ENCODE measurements at regions not wholly inside any gene's neighbourhood (a gene's known extent, or its start where the extent isn't known, plus 50 kb on each side); places are given as distances from the start of the nearest gene placed in this dataset.
"Not testable (repeated sequence)": the region's sequence is repeated elsewhere in the genome, so short reads cannot be mapped to it uniquely, and the experiment has no call there.

DNA sequence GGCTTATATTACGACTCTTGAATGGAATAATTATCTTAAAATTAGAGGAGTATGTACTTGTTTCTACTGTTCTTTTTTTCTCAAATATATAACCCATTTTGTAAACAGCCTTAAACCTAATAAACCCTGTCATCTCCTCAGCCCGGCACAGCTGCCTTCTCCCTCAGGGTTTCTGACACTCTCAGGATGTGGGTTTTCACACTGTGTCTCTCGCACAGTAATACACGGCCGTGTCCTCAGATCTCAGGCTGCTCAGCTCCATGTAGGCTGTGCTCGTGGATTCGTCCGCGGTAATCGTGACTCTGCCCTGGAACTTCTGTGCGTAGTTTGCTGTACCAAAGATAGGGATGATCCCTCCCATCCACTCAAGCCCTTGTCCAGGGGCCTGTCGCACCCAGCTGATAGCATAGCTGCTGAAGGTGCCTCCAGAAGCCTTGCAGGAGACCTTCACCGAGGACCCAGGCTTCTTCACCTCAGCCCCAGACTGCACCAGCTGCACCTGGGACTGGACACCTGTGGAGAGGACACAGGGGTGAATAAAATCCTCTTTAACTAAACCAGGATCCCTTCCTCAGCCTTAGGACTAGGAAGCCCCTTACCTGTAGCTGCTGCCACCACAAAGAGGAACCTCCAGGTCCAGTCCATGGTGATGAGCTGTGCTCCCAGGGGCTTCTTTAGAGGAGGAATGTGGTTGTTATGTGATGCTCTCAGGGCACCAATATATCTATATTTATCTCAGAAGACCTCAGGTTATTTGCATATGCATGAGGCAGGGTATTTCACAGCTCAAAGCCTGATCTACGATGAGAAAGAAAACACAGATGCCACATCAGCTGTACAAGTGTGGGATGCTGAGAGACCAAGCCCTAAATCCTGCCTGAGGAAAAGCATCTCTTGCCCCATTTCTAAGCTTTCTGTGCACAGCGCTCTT, 1235.8 kb downstream of the TMEM121 start:
- not testable (repeated sequence) for DNase-seq (ENCODE audit: low spot score)

DNA sequence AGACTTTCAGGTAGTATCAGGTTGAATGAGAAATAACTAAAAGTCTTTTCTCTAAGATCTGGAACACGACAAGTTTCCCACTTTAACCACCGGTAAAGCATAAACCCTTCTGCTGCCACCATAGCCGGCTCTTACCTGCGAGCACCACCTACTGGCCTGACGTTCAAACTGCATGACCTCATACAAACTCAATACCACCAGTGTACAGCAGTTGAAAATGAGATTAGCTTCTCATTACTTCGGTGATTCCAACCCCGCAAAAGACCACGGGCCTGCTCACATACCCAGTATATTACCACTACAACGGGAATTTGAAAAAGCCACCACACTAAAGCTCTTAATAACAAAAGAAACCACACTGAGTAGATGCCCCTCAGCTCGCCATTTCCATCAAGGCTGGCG, 1238.6 kb downstream of the TMEM121 start:
- DNase-seq (ENCODE audit: low spot score), result not testable (repeated sequence)

DNA sequence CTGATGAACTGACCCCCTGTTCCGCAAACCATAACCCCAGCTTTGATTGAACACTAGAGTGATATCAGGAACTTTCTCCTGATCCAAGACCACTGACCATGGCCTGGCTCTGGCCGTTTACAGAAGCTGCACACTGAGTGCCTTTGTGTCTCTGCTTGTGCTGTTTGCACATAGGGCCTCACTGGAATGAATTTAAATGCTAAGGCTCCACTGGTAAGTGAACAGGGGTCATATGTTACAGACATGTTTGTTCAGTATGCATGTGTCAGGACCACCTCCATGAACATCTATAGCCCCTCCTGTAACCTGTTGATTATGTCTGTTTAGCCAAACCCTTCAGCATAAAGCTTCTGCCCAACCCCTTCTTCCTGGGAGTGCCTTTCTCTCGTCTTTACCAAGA, 1239.8 kb downstream of the TMEM121 start:
- no peak for DNase-seq (ENCODE audit: low spot score)

DNA sequence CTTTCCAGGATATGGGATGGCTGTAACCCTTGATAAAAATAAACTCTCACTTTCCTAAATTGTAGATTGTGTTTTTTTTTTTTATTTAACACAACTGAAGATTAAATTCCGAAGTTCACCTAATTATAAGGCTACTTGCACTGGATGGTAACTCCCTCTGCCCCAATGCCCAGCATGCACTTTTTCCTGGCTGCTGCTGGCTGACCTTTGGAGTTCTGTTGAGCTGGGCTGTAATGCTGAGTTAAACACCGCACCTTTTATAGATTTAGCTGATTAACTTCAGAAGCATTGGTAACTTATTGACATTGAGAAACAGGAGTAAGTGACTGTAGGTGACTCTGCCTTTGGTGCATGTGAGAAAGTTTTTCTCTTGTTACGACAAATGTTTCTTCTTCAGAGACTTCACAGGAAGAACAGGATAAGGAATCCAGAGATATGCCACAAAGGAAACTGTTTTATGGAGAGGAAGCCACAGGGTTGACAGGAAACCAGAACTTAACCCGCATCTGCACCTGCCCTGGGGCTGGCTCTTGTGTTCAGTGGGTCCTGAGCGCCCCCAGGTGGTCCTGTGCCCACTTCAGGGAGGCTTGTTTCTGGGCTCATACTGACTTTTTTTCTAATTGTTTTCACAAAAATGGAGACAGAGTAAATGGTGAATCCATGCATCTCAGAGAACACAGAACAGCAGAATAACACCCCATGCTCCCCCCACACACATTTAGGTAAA, 1240.3 kb downstream of the TMEM121 start:
- DNase-seq (ENCODE audit: low spot score), result not testable (repeated sequence)

DNA sequence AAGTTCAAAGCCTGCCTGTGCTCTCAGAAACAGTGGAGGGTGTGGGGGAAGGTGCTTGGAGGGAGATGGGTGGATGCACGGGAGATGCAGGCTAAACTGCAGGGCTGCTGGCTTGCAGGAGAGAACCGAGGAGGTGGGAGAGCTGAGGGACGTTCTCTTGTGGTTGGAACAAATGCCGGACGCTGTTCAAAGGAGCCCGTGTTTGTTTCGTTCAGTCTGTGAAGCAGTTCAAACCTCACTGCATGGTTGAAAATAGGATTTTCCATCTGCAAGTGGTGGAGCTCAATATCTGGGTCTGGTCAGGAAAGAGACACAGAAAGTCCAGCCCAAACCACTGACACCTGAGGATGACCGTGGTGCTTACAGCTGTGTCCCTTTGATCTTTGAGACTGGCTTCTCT, 1241.8 kb downstream of the TMEM121 start:
- not testable (repeated sequence) for DNase-seq (ENCODE audit: low spot score)

DNA sequence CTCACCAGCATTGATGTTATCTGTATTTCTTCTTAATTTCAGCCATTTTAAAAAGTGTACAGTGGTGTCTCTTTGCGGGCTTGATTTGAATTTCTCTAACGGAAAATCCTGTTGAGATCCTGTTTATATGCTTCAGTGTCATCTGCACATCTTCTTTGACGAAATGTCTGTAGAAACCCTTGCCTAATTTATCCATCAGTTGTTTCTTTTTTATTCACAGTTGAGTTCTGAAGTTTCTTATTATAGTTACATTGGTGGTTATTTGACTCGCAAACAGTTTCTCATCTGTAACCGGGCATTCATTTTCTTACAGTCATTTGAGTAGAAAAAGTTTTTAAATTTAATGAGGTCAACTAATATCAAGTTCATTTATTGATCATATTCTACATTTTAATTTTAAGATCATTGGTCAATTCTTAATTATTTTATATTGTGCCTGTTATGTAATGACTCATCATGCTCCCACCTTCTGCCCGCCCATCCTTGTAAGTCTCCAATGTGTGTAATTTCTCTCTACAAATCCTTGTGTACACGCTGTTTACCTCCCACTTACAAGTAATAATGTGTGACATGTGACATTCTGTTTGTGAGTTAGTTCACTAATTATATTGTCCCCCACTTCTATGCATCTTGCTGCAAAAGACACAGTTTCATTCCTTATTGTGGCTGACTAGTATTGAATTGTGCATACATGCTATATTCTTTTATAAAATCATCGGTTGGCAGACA, 1242.8 kb downstream of the TMEM121 start:
- not testable (repeated sequence) for DNase-seq (ENCODE audit: low spot score)

DNA sequence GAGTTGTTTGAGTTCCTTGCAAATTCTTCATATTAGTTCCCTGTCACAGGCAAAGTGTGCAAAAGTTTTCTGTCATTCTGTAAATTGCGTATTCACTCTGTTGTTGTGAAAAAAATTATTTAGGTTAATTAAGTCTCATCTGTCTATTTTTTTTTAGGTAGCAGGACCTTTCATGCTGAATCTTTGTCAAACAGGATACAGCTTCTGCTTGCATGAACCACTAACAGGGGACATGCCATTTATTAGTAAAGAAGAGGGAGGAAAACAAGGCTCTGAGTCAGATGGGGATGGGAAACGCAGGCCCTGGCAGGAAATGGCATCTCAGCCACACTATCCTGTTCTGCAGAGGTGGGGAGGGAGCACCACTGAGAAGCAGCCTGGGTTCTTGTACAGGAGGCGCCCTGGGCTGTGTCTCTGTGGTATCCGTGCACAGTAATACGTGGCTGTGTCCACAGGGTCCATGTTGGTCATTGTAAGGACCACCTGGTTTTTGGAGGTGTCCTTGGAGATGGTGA, 1243.8 kb downstream of the TMEM121 start:
- not testable (repeated sequence) for DNase-seq (ENCODE audit: low spot score)

DNA sequence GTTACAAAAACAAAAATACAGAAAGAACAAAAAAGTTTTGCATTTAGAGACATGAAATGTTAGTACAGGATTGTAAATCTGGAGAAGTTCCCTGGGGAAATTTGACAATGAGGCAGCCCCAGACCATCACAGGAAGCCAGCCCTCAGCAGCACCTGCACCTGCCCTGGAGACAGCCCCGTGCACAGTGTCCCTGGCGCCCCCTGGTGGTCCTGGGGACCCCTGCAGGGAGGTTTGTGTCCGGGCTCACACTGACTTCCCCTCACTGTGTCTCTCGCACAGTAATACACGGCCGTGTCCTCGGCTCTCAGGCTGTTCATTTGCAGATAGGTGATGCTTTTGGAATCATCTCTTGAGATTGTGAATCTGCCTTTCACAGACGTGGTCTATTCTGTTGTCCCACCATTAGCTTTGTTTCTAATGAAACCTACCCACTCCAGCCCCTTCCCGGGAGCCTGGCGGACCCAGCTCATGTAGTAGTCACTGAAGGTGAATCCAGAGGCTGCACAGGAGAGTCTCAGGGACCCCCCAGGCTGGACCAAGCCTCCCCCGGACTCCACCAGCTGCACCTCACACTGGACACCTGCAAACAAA, 1248.6 kb downstream of the TMEM121 start:
- not testable (repeated sequence) for DNase-seq (ENCODE audit: low spot score)

DNA sequence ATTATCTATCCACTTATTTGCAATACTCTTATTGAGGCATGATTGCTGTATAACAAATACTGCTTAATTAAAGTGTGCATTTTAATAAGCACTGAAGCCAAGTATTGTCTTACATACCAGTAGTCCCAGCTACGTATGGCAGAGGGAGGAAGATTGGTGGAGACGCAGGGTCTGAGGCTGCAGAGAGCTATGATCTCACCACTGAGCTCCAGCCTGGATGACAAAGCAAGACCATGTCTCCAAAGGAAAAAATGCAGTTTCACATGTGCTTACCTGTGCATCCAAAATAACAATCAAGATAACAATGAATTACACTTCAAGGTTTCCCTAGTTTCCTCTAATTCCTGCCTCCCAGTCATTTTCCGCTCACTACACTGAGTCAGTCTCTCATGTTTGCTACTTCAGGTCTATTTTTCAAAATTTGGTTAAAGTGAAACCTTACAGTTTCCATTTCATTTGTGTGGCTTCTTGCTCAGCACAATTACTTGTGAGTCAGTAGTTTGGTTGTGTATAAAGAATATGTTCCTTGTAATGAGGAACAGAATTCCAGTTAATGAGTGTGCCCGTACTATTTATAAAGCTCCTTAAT, 1250.1 kb downstream of the TMEM121 start:
- no peak for DNase-seq (ENCODE audit: low spot score)

DNA sequence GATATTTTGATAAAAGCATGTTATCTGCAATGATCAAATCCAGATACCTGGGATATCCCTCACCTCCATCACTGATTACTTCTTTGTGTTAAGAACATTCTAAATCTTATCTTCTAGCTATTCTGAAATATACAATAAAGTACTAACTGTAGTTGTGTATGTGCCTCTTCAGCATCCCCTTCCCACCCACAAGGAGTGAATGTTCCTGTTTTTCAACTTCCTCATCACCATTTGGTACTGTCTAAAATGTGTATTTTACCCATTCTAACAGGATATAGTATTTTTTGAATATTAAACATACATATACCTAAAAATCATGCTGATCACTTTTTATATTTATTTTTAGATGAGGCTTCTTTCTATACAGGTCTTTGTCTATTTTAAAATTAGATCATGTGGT, 1252.6 kb downstream of the TMEM121 start:
- no peak for DNase-seq (ENCODE audit: low spot score)

DNA sequence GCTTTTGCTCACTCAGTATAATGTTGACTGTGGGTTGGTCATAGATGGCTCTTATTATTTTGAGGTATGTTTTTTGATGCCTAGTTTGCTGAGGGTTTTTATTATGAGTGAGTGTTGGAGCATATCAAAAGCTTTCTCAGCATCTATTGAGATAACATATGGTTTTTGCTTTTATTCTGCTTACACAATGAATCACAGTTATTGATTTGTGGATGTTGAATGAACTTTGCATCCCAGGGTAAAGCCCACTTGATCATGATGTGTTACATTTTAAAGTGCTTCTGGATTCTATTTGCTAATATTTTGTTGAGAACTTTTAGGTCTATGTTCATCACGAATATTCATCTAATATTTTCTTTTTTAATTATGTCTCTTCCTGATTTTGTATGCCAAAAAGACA, 1260.3 kb downstream of the TMEM121 start:
- no peak for DNase-seq (ENCODE audit: low spot score)

DNA sequence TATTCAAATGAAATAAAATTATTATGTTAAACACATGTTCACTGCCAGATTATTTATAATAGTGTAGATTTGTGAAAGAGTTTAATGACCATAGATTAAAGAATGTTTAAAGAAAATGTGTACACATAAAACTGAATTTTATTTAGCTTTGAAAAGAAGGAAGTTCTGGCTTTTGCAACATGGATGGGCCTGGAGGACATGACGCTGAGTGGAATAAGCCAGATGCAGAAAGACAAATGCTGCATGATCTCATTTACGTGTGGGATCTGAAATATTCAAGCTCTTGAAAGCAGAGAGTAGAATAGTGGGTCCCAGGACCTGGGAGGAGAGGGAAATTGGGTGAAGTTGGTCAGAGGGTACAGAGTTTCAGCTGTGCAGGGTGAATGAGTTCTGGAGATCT, 1261.2 kb downstream of the TMEM121 start:
- no peak for DNase-seq (ENCODE audit: low spot score)

DNA sequence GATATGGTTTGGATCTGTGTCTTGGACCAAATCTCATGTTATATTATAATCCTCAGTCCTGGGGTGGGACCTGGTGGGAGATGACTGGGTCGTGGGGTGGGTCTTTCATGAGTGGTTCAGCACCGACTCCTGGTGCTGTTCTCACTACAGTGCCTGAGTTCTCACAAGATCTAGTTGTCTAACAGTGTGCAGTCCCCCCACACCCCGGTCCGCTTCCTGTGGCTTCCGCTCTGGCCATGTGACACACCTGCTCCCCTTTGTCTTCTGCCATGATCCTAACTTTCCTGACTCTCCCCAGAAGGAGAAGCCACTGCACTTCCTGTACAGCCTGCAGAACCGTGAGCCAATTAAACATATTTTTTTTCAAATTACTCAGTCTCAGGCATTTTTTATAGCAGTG, 1262.2 kb downstream of the TMEM121 start:
- no peak for DNase-seq (ENCODE audit: low spot score)

DNA sequence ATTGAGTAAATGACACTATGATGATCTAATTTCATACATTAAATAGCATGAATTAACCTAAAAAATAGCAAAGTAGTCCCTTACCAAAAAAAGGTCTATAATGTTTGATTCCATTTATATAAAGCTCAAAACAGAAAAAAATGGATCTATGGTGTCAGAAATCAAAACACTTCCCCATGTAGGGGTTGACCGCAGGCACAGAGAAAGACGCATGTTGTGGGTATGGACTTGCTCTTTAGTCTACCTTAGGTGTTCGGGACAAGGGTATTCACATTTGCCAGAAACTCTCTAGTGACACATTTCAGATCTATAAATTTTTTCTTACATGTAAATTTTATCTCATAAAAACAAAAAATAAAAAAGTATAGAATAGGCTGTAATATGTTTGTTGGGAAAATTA, 1262.9 kb downstream of the TMEM121 start:
- DNase-seq (ENCODE audit: low spot score), result no peak

DNA sequence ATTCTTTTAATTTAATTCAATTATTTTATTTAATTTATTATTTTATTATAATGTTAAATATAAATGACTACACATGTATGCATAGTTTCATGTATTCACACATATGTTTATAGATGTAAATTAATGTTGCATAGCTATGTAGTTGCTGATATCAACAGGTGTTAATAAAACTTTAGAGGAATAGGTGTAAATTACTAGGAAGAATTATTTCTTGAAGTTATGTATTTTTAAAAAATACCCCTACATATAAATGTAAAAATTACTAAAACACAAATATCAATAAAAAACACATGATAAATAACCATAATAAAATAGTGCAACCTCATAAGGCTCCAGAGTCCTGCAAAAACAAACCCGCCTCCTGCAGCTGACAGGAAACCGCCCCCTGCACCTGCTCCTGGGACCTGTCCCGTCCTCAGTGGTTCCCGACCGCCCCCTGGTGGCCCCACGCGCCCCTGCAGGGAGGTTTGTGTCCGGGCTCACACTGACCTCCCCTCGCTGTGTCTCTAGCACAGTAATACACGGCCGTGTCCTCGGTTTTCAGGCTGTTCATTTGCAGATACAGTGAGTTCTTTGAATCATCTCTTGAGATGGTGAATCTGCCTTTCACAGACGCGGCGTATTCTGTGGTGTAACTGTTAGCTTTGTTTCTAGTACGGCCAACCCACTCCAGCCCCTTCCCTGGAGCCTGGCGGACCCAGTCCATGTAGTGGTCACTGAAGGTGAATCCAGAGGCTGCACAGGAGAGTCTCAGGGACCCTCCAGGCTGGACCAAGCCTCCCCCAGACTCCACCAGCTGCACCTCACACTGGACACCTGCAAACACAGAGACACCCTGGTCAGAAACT, 1264.0 kb downstream of the TMEM121 start:
- DNase-seq (ENCODE audit: low spot score), result no peak

DNA sequence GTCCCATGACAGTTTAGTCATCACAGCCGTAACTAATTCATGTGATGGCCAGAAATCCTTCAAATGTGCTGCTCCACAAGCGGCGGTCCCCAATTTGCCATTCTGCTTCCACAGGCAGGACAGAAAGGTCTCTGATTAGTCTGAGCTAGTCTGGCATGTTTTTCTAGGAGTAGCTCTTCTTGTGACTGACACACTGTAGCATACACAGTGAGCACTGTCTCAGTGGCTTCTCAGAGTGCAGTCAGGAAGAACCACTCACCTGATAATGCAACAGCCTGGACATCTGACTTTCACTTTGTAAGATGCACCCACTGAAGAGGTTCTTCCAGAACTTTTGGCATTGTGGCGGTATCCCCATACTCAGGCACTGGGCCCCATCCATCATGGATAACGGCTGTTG, 1266.2 kb downstream of the TMEM121 start:
- DNase-seq (ENCODE audit: low spot score), result no peak

DNA sequence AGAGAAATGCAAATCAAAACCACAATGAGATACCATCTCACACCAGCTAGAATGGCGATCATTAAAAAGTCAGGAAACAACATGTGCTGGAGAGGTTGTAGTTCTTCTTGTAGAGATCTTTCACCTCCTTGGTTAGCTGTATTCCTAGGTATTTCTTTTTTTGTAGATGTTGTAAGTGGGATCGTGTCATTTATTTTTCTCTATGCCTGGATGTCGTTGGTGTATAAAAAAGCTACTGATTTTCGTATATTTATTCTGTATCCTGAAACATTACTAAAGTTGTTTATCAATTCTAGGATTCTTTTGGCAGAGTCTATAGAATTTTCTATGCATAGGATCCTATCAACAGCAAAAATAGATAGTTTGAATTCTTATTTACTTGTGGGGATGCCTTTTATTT, 1271.8 kb downstream of the TMEM121 start:
- not testable (repeated sequence) for DNase-seq (ENCODE audit: low spot score)

DNA sequence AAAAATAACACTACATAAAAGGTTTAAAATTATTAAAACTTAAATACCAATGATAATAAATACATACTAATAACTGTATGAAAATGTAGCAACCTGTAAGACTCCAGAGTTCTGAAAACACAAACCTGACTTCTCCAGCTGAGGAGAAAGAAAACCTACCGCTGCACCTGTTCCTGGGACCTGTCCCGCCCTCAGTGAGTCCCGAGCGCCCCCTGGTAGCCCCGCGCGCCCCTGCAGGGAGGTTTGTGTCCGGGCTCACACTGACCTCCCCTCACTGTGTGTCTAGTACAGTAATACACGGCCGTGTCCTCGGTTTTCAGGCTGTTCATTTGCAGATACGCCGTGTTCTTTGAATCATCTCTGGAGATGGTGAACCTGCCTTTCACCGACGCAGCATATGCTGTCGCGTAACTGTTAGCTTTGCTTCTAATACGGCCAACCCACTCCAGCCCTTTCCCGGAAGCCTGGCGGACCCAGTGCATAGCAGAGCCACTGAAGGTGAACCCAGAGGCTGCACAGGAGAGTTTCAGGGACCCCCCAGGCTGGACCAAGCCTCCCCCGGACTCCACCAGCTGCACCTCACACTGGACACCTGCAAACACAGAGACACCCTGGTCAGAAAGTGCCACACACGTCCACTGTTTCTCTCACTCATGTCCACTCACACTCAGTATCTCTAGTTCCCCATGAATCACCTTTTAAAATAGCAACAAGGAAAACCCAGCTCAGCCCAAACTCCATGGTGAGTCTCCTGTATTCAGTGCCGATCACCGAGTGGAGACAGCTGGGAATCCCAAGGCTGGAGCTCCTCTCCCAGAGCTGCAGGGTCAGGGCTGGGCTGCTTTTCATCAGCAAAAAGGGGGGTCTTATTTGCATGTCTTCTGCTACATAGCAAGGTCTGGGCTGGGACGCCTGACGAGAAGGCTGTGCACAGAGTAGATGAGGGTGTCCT, 1276.3 kb downstream of the TMEM121 start:
- no peak for DNase-seq (ENCODE audit: low spot score)

DNA sequence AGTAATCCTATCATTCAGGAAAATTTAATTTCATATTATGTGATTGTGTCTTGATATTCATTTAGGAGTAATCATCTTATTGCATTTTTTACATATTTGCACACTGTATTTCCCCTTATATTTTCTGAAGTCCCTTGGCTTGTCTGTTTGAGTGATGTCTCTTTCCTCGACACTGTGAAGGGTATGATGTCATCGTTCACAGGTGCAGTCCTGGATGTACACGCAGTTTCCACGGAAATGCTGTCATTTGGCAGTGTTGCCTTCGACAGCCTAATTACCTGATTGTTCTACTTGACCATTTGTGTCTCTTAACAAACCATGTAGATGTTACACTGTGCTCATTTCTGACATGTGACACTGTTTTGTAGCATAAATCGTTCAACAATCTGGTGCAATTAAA, 1277.0 kb downstream of the TMEM121 start:
- DNase-seq (ENCODE audit: low spot score), result no peak

All from left forelimb (tissue), 1 donor.